LNCAP (cell line): ENCODE measurements at regions not wholly inside any gene's neighbourhood (a gene's known extent, or its start where the extent isn't known, plus 50 kb on each side); places are given as distances from the start of the nearest gene placed in this dataset.

ENCODE experiments used
- TF ChIP-seq, protein P1 (sequence below): fragments of 450-650 bp; IDR thresholded peaks from 2 replicates; pipeline ENCODE4 v1.5.1; 2017; ENCODE audit warnings: mild to moderate bottlenecking

DNA sequence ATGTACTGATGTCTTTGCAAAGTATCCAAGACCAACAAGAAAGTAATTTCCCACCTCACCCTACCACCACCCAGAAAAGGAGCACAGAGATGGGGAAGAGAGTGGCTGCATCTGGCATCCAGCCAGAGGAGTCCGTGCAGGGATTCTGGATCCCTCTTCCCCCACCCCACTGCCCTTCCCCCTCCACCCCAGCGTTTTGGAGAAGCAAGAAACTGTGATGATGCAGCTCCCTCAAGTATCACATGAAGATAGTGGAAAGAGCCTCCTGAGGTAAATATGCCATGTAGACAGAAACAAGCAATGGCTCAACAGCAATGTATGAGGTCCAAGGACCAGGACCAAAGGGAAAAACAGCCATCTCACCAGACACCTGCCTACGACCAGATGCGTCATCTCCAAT, 153.8 kb downstream of the DEPDC1B start:
- TF ChIP-seq, protein P1, sequence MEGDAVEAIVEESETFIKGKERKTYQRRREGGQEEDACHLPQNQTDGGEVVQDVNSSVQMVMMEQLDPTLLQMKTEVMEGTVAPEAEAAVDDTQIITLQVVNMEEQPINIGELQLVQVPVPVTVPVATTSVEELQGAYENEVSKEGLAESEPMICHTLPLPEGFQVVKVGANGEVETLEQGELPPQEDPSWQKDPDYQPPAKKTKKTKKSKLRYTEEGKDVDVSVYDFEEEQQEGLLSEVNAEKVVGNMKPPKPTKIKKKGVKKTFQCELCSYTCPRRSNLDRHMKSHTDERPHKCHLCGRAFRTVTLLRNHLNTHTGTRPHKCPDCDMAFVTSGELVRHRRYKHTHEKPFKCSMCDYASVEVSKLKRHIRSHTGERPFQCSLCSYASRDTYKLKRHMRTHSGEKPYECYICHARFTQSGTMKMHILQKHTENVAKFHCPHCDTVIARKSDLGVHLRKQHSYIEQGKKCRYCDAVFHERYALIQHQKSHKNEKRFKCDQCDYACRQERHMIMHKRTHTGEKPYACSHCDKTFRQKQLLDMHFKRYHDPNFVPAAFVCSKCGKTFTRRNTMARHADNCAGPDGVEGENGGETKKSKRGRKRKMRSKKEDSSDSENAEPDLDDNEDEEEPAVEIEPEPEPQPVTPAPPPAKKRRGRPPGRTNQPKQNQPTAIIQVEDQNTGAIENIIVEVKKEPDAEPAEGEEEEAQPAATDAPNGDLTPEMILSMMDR = no peak

DNA sequence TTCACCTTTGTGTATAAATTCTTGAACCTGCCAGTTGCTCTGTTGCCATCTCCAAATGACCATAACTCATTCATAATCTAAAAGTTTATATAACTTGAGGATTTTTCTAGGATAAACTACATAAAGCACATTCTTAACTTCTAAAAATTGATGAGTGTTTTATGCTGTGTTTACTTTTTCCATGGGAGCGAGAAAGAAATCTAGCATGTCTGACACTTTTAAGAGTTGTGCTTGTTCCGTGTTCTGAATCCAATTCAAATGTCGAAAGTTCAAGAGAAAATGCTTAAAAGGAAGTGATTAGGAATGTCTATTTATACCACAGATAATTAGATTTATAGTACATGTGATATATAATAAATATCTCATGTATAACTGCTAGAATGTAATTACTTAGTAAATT, 154.4 kb downstream of the DEPDC1B start:
- TF ChIP-seq, protein P1 = no peak

DNA sequence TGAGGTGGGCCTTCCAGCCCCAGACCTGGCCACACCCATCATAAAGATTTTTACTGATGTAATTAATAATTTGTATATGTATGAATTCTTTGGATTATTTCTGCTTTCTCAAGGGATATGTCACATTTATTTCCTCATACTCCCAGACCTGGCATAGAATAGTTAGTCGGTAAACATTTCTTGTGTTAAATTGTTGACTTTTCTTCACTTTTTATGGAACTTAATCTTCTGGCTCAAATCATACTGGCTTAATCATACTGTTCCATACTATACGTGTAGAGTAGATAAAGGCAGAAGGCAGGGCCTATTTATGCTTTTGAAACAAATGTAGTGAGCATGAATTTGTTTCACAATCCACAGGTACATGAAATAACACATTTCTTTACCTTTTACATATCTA, 155.8 kb downstream of the DEPDC1B start:
- TF ChIP-seq, protein P1 = no peak

DNA sequence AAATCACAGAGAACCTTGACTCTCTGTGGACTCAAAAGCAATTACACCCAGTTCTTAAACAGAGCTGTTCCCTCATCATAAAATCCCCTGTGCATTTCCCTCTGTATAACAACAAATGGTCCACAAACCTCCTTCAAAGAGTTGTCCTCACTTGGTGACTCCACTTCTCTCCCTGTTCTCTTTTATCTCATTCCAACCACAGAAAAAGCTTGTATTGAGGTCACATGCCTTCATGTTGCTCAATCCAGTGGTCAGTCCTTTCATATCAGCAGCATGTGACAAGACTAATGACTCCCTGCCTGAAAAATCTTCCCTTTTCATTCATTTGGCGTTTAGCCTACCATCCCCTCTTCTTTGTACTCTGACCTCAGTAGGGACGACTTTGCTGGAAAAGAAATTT, 158.0 kb downstream of the DEPDC1B start:
- TF ChIP-seq, protein P1 = no peak

DNA sequence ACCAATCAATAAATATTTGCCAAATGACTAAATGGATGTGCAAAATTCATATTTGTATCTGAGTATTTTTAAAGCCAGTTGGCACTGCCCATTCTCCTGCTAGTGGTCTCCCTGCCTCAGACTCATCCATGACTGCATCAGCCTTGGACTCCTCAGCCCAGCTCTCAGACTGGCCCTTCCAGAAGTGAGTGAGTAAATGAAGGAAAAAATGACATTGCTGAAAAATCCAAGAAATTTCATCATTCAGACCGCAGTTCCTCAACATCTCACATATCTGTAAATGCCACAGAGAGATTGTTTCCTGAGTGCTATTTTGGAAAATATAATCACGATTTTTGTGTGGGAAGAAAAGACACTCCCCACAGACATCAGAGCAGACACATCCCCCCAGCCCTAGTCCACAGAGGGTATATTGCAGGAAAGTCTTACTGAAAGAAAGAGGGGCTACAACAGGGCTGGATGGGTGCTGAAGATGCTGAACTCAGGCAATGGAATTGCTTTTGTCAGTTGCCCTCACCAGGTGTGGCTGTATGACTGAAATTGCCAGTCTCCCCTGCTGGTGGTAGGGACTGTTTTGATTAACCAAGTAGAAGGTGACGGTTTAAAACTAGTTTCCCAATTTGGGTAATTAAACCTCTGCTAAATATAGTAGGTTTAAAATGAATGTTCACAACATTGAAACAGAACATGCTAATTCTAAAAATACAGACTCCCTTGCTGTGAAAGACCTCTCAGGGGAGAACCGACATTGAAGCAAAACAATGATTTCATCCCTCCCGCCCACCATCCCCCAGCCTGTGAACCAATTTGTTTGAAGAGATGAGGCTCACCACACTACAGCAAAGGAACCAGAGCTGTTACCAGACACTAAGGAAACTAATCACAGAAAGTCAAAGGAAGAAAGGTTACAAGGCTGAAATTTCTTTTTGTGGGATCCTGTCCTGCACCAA, 158.8 kb downstream of the DEPDC1B start:
- TF ChIP-seq, protein P1 = no peak

DNA sequence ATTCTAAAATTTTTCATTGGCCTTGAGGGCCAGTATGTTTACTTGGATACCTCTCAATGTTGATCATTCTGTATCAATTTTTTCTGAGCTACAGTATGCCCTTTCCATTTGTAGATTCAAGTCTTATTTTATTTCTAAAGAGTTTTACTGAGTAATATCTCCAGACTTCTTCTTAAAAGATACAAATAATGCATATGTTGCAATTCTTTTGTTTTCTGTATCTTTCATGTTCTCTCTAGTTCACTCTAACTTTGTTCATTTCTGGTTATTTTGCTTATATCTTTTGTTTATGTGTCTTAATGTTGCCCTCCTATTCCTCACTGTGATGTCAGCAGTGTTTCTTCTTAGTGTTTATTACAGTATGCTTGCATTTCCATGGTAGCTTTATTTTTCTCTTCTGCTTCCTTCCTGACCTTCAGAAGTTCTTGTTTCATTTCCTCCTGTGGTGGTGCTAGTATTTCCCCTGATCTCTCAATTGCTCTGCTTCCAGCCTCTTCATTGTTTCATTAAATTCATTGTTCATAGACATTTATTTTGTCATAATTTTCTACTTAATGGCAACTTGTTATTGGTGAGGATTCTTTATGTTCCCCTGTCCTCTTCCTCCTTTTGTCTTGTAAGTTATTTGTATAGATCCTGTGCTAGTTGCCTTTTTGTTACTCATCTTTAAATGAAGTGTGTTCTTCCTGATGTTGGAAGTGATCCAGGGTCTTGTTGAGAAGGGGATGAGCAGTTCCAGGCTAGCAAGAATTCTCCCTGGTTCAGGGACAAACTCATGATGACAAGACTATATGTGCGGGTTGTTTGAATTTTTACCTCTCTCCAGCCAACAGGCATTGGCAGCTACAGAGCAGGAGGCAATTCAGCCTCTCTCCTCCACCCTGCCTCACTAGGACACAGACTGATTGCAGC, 160.8 kb downstream of the DEPDC1B start:
- TF ChIP-seq, protein P1 = no peak

DNA sequence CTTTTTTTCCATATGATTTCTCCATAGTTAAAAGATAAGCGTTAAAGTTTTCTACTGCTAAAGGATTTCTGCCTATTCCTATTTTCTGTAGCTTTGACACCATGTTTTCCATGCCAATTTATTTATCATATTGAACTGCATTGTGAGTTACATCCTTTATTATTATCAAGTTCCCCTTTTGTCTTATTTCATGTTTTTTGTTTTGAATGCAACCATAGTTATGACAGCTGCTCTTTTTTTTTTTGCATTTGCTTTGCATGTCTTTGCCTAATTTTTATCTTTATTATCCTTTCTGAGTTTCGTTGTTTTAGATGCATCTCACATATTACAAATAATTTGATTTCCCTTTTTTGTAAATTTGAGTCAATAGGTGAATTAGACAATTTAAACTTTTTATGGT, 161.5 kb downstream of the DEPDC1B start:
- TF ChIP-seq, protein P1 = no peak
